K562 (cell line): ENCODE measurements at regions not wholly inside any gene's neighbourhood (a gene's known extent, or its start where the extent isn't known, plus 50 kb on each side); places are given as distances from the start of the nearest gene placed in this dataset.

ENCODE experiments used
- ATAC-seq: fragments of 200-7000 bp; cut with Tn5 transposase; 3 replicates; pipeline ENCODE4 v1.9.1; 2020; ENCODE audit warnings: moderate library complexity
- BruUV-seq: library from RNA; stranded (reverse); fragments of 400-500 nt; replicated peaks from 2 replicates; lab custom pipeline; 2021; lab: Mats Ljungman, UMichigan
- CTCF ChIA-PET: fragments of 300-600 bp; formaldehyde crosslinking; extraction: SDS; loops from one replicate; lab custom pipeline; 2021; ENCODE audit warnings: low intra/inter-chr PET ratio; lab: Yijun Ruan, JAX
- POLR2A ChIA-PET: fragments of 300-600, 350-650 bp; sonication (Branson Sonifier 250); formaldehyde crosslinking; extraction: SDS; loops from one replicate; lab custom pipeline; 2021; ENCODE audit warnings: antibody characterized with exemption, inconsistent platforms; lab: Yijun Ruan, JAX
- DNase-seq, 4 experiments: peaks; one replicate each; pipeline versions ENCODE4 v3.0.0 to v3.0.0-alpha.2; 2011 to 2018; ENCODE audit warnings: low spot score in 3 of 4, mixed read lengths in 3 of 4; ENCODE audit errors: extremely low read depth in 1 of 4
- FAIRE-seq: peaks from 2 replicates; lab custom pipeline; 2011; peaks lifted over from hg19 to GRCh38; lab: Jason Lieb, UNC
- H2AFZ ChIP-seq: 2 replicates; pipeline ENCODE4 v1.6.0; 2011; ENCODE audit warnings: low read depth, low read length, control low read depth, inconsistent platforms
- H3K27ac ChIP-seq: fragments of 200-600 bp; 3 replicates; pipeline ENCODE4 v1.8.0; 2011; ENCODE audit warnings: low read depth, mild to moderate bottlenecking, control low read depth, inconsistent platforms, low read length, moderate library complexity, mixed read lengths; ENCODE audit errors: extremely low read depth
- H3K27me3 ChIP-seq, 2 experiments: fragments of 300-600 bp in 1 of 2; 2 replicates in 1 of 2; 3 replicates in 1 of 2; pipeline versions ENCODE4 v1.6.0 to v1.8.0; 2011; ENCODE audit warnings: inconsistent platforms in 2 of 2, low read length in 2 of 2, mild to moderate bottlenecking in 1 of 2, mixed read lengths in 1 of 2, moderate library complexity in 1 of 2; ENCODE audit not compliant: control insufficient read depth in 2 of 2, insufficient read depth in 2 of 2
- H3K36me3 ChIP-seq: fragments of 300-600 bp; 3 replicates; pipeline ENCODE4 v1.8.0; 2011; ENCODE audit warnings: mild to moderate bottlenecking, low read length, inconsistent platforms; ENCODE audit not compliant: control insufficient read depth, insufficient read depth
- H3K4me1 ChIP-seq, 2 experiments: fragments of 200-600 bp in 1 of 2; replicated peaks in 1 of 2; 2 replicates in 1 of 2; 3 replicates in 1 of 2; pipeline versions ENCODE4 v1.5.1 to v1.8.0; 2011; ENCODE audit warnings: inconsistent platforms in 2 of 2, low read length in 2 of 2, mild to moderate bottlenecking in 1 of 2, mixed read lengths in 1 of 2, moderate library complexity in 1 of 2; ENCODE audit not compliant: control insufficient read depth in 2 of 2, insufficient read depth in 2 of 2
- H3K4me2 ChIP-seq: 2 replicates; pipeline ENCODE4 v1.6.1; 2011; ENCODE audit warnings: low read length, control low read depth, inconsistent platforms, mixed read lengths; ENCODE audit not compliant: insufficient read depth
- H3K4me3 ChIP-seq: fragments of 200-600 bp; sonication (generic), shearing (Covaris generic); 2 replicates; pipeline ENCODE4 v1.5.1; 2016; ENCODE audit warnings: control low read depth, inconsistent platforms
- H3K79me2 ChIP-seq: fragments of 200-600 bp; 3 replicates; pipeline ENCODE4 v1.8.0; 2011; ENCODE audit warnings: low read length, inconsistent platforms; ENCODE audit not compliant: control insufficient read depth, insufficient read depth
- H3K9ac ChIP-seq, 2 experiments: 2 replicates each; pipeline versions ENCODE4 v1.6.0 to v1.6.1; 2011; ENCODE audit warnings: low read depth in 2 of 2, low read length in 2 of 2, control low read depth in 1 of 2, inconsistent platforms in 1 of 2, mild to moderate bottlenecking in 1 of 2, mixed read lengths in 1 of 2; ENCODE audit not compliant: insufficient read depth in 1 of 2
- H3K9me1 ChIP-seq: one replicate; pipeline ENCODE4 v1.6.0; 2011; ENCODE audit warnings: inconsistent platforms, mild to moderate bottlenecking, low read length, moderate library complexity; ENCODE audit not compliant: control insufficient read depth, insufficient read depth
- H3K9me3 ChIP-seq: replicated peaks from 2 replicates; pipeline ENCODE4 v1.5.1; 2011; ENCODE audit warnings: low read depth, low read length, inconsistent platforms; ENCODE audit not compliant: control insufficient read depth, insufficient read depth
- H4K20me1 ChIP-seq: replicated peaks from 2 replicates; pipeline ENCODE4 v1.6.1; 2011; ENCODE audit warnings: low read length, inconsistent platforms, mixed read lengths; ENCODE audit not compliant: control insufficient read depth, insufficient read depth
- CREB3 ChIP-seq: fragments of 450-650 bp; conservative IDR thresholded peaks from 2 replicates; pipeline ENCODE4 v1.6.1; 2016; ENCODE audit warnings: missing genetic modification characterization, low read depth, mild to moderate bottlenecking, missing compliant biosample characterization, moderate library complexity
- CXXC5 ChIP-seq: fragments of 250-450 bp; sonication (Bioruptor Pico); IDR thresholded peaks from 2 replicates; pipeline ENCODE4 v1.8.0; 2022; ENCODE audit warnings: inconsistent platforms, mild to moderate bottlenecking, moderate library complexity
- DDX20 ChIP-seq: fragments of 450-650 bp; IDR thresholded peaks from 2 replicates; pipeline ENCODE4 v1.6.1; 2016; ENCODE audit warnings: missing genetic modification characterization, low read depth, mild to moderate bottlenecking, missing compliant biosample characterization, moderate library complexity
- E2F6 ChIP-seq, 2 experiments: IDR thresholded peaks; 2 replicates each; pipeline ENCODE4 v1.6.1; 2011; ENCODE audit warnings: borderline replicate concordance in 1 of 2, control low read depth in 1 of 2, low read depth in 1 of 2, low read length in 1 of 2, mild to moderate bottlenecking in 1 of 2, mixed read lengths in 1 of 2, moderate library complexity in 1 of 2; ENCODE audit not compliant: insufficient read depth in 1 of 2, insufficient read length in 1 of 2, poor library complexity in 1 of 2, severe bottlenecking in 1 of 2; ENCODE audit errors: extremely low read depth in 1 of 2
- ELF4 ChIP-seq: fragments of 450-650 bp; formaldehyde crosslinking; IDR thresholded peaks from 2 replicates; pipeline ENCODE4 v1.4.0; 2022; ENCODE audit warnings: missing genetic modification characterization
- NBN ChIP-seq: fragments of 450-650 bp; IDR thresholded peaks from 2 replicates; pipeline ENCODE4 v1.6.1; 2016; ENCODE audit warnings: low read depth, mild to moderate bottlenecking
- NFE2L1 ChIP-seq: fragments of 450-650 bp; IDR thresholded peaks from 2 replicates; pipeline ENCODE4 v1.6.1; 2016; ENCODE audit warnings: missing genetic modification characterization, low read depth, mild to moderate bottlenecking, missing compliant biosample characterization, moderate library complexity, borderline replicate concordance
- PREB ChIP-seq: sonication (generic); formaldehyde crosslinking; IDR thresholded peaks from 2 replicates; pipeline ENCODE4 v1.8.1; 2023; ENCODE audit warnings: mild to moderate bottlenecking, missing genetic modification reagents
- STAT6 ChIP-seq: sonication (generic); formaldehyde crosslinking; IDR thresholded peaks from 2 replicates; pipeline ENCODE4 v1.8.1; 2023; ENCODE audit warnings: mild to moderate bottlenecking, missing genetic modification reagents
- THRB ChIP-seq: fragments of 450-650 bp; formaldehyde crosslinking; conservative IDR thresholded peaks from 2 replicates; pipeline ENCODE4 v1.4.0; 2022; ENCODE audit warnings: mild to moderate bottlenecking, missing genetic modification characterization
- YY1 ChIP-seq, 3 experiments: IDR thresholded peaks; 2 replicates each; pipeline ENCODE4 v1.6.1; 2011; ENCODE audit warnings: low read length in 2 of 3, mild to moderate bottlenecking in 2 of 3, moderate library complexity in 2 of 3, borderline replicate concordance in 1 of 3, control low read depth in 1 of 3, low read depth in 1 of 3; ENCODE audit not compliant: insufficient read depth in 3 of 3, insufficient replicate concordance in 2 of 3, control insufficient read depth in 1 of 3, insufficient read length in 1 of 3; ENCODE audit errors: extremely low read depth in 1 of 3
- ZNF121 ChIP-seq: sonication (generic); formaldehyde crosslinking; conservative IDR thresholded peaks from 2 replicates; pipeline ENCODE4 v1.8.0; 2022; ENCODE audit warnings: missing genetic modification reagents
- WGBS: fragments of 100-300 bp; shearing (Covaris generic); methylation state at CpG from one replicate; pipeline ENCODE4 v1.1.6; 2016; ENCODE audit warnings: low coverage, mixed read lengths; ENCODE audit not compliant: insufficient coverage; ENCODE audit errors: missing lambda C conversion rate; 5-methylcytosine and 5-hydroxymethylcytosine counted together
- in situ Hi-C: fragments of 300-500 bp; cut with MboI; formaldehyde crosslinking; loops from 4 replicates; pipeline ENCODE4 v1.15.0; 2018; ENCODE audit warnings: inconsistent platforms, mixed read lengths
- intact Hi-C: fragments of 100-400 bp; cut with micrococcal nuclease; formaldehyde crosslinking; loops from 2 replicates; pipeline ENCODE4 v1.14.2; 2022

DNA sequence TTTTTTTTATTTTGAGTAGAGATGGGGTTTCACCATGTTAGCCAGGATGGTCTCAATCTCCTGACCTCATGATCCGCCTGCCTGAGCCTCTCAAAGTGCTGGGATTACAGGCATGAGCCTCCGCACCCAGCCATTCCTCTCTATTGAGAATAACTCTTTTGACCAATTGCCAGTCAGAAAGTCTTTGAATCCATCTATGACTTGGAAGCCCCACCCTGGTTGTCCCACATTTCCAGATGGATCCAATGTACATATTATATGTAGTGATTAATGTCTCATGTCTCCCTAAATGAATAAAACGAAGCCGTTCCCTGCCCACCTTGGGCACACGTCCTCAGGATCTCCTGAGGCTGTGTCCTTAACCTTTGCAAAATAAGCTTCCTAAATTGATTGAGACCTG is 228.3 kb upstream of the NLRP1 start (continued):
- TF ChIP-seq DDX20 (tag) = no peak

DNA sequence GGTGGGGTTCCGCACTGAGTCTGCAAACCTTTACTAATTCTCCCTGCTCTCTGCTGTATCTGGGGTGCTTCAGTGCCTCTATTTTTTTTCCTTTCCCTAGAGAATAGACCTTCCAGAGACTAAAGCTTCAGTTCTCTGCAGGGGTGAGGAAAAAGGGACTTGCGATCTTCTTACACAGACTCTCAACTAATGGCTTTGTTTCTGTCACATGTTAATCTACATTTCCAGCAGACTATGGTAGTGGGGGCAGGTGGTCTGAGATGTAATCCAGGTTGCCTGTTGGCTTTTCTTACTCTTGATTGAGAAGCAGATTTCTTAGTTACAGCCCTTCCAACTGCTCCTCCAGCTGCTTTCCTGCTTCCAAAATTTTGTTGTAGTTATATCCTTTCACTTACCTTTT is 229.0 kb upstream of the NLRP1 start:
- H3K4me3 ChIP-seq = no peak overlapping the region
- no peaks in the 10 kb centered on the region for H3K36me3 ChIP-seq
- in situ Hi-C loops = no loop called here
- no peak overlapping the region for H3K9ac ChIP-seq
- no peak overlapping the region for H3K27ac ChIP-seq
- ChIA-PET CTCF (no interaction called here), POLR2A (interaction anchor here (0.6 kb wide), 1 partner anchor 378 kb away, joined by 3 read pairs; no protein-coding TSS in a partner anchor)
- H3K27me3 ChIP-seq = no peaks in the 10 kb centered on the region
- WGBS = 0% methylated on average over 1 of the region's 2 CpGs
- no peak overlapping the region for H3K4me2 ChIP-seq
- no peaks in the 10 kb centered on the region for H4K20me1 ChIP-seq
- H3K9me1 ChIP-seq = no peaks in the 10 kb centered on the region
- H3K4me1 ChIP-seq = no peaks in the 10 kb centered on the region
- H2AFZ ChIP-seq = no peak overlapping the region
- DNase-seq (no peak), ATAC-seq (no peak), FAIRE-seq (no peak)
- H3K79me2 ChIP-seq = no peaks in the 10 kb centered on the region
- BruUV-seq = no TSS peak
- intact Hi-C loops = no loop called here
- H3K9me3 ChIP-seq = no peaks in the 10 kb centered on the region
- TF ChIP-seq YY1 (IDR thresholded peaks at IDR 0.05; ENCODE audit: borderline replicate concordance in 1 of 3, control insufficient read depth in 1 of 3, extremely low read depth in 1 of 3, insufficient read depth in 3 of 3, insufficient read length in 1 of 3, insufficient replicate concordance in 2 of 3, low read depth in 1 of 3, low read length in 2 of 3) = no peak
- TF ChIP-seq ZNF121 (CRISPR knock-in tag) = no peak
- TF ChIP-seq PREB (CRISPR knock-in tag) = no peak
- no peak for TF ChIP-seq NFE2L1 (tag)
- TF ChIP-seq THRB (CRISPR knock-in tag) = no peak
- TF ChIP-seq NBN = no peak
- no peak for TF ChIP-seq CXXC5
- no peak for TF ChIP-seq ELF4 (CRISPR knock-in tag)
- no peak for TF ChIP-seq E2F6 (IDR thresholded peaks at IDR 0.05; ENCODE audit: borderline replicate concordance in 1 of 2, extremely low read depth in 1 of 2, insufficient read depth in 1 of 2, insufficient read length in 1 of 2, low read depth in 1 of 2, low read length in 1 of 2, poor library complexity in 1 of 2, severe bottlenecking in 1 of 2)
- no peak for TF ChIP-seq STAT6 (CRISPR knock-in tag)
- TF ChIP-seq CREB3 (tag) = no peak
